ENCODE measurements at regions not wholly inside any gene's neighbourhood (a gene's known extent, or its start where the extent isn't known, plus 50 kb on each side); places are given as distances from the start of the nearest gene placed in this dataset.

- Histone ChIP-seq H3K36me3 (no peaks in the 10 kb centered on the region), H3K27me3 (no peaks in the 10 kb centered on the region), H3K4me3 (ENCODE audit: low read depth, low read length) (no peak overlapping the region), H3K9me3 (no peaks in the 10 kb centered on the region), H3K4me1 (no peaks in the 10 kb centered on the region)
- no peak for DNase-seq
- TF ChIP-seq CTCF (IDR thresholded peaks at IDR 0.05; ENCODE audit: low read depth, low read length), result no peak
Measured at GRCh38 chr11:39786281-39786680, 1673.2 kb downstream of the LRRC4C start.

- Histone ChIP-seq H3K36me3 (no peaks in the 10 kb centered on the region), H3K4me1 (no peaks in the 10 kb centered on the region), H3K9me3 (no peaks in the 10 kb centered on the region), H3K4me3 (ENCODE audit: low read depth, low read length) (no peak overlapping the region), H3K27me3 (no peaks in the 10 kb centered on the region)
- DNase-seq, result no peak
- TF ChIP-seq CTCF (IDR thresholded peaks at IDR 0.05; ENCODE audit: low read depth, low read length), result no peak
Measured at GRCh38 chr11:39784873-39785272, 1674.6 kb downstream of the LRRC4C start.

- Histone ChIP-seq H3K4me3 (ENCODE audit: low read depth, low read length) (no peak overlapping the region), H3K9me3 (no peaks in the 10 kb centered on the region), H3K4me1 (no peaks in the 10 kb centered on the region), H3K36me3 (no peaks in the 10 kb centered on the region), H3K27me3 (no peaks in the 10 kb centered on the region)
- no peak for DNase-seq
- TF ChIP-seq CTCF (IDR thresholded peaks at IDR 0.05; ENCODE audit: low read depth, low read length), result no peak
Measured at GRCh38 chr11:39780131-39780530, 1679.3 kb downstream of the LRRC4C start.

- no peak overlapping the region for H3K4me3 ChIP-seq (ENCODE audit: low read depth, low read length)
- no peaks in the 10 kb centered on the region for H3K36me3 ChIP-seq
- DNase-seq, result no peak
- H3K27me3 ChIP-seq, result no peaks in the 10 kb centered on the region
- H3K4me1 ChIP-seq, result no peaks in the 10 kb centered on the region
- H3K9me3 ChIP-seq, result no peaks in the 10 kb centered on the region
- TF ChIP-seq CTCF (IDR thresholded peaks at IDR 0.05; ENCODE audit: low read depth, low read length), result no peak
Measured at GRCh38 chr11:39777035-39777434, 1682.4 kb downstream of the LRRC4C start.

- no peak for TF ChIP-seq CTCF (IDR thresholded peaks at IDR 0.05; ENCODE audit: low read depth, low read length)
- Histone ChIP-seq H3K27me3 (no peaks in the 10 kb centered on the region), H3K4me3 (ENCODE audit: low read depth, low read length) (no peak overlapping the region), H3K36me3 (no peaks in the 10 kb centered on the region), H3K9me3 (no peaks in the 10 kb centered on the region), H3K4me1 (no peaks in the 10 kb centered on the region)
- no peak for DNase-seq
Measured at GRCh38 chr11:39772525-39773137, 1686.8 kb downstream of the LRRC4C start.

GRCh38 chr11:39768214-39768613 is 1691.2 kb downstream of the LRRC4C start:
- no peak for DNase-seq
- no peaks in the 10 kb centered on the region for H3K36me3 ChIP-seq
- H3K4me1 ChIP-seq, result no peaks in the 10 kb centered on the region
- no peak overlapping the region for H3K4me3 ChIP-seq (ENCODE audit: low read depth, low read length)
- no peak for TF ChIP-seq CTCF (IDR thresholded peaks at IDR 0.05; ENCODE audit: low read depth, low read length)
- H3K27me3 ChIP-seq, result no peaks in the 10 kb centered on the region
- no peaks in the 10 kb centered on the region for H3K9me3 ChIP-seq
